HCT116 (cell line): ENCODE measurements at regions not wholly inside any gene's neighbourhood (a gene's known extent, or its start where the extent isn't known, plus 50 kb on each side); places are given as distances from the start of the nearest gene placed in this dataset.

Experiments
- ATAC-seq: fragments of 200-7000 bp; cut with Tn5 transposase; 2 replicates; pipeline ENCODE4 v1.9.1; 2020; ENCODE audit warnings: mild to moderate bottlenecking, moderate library complexity
- BruUV-seq: library from RNA; stranded (reverse); fragments of 400-500 nt; replicated peaks from 2 replicates; lab custom pipeline; 2021; lab: Mats Ljungman, UMichigan
- CTCF ChIA-PET: fragments of 300-600 bp; sonication (Branson Sonifier 250); formaldehyde crosslinking; loops from one replicate; lab custom pipeline; 2021; ENCODE audit warnings: antibody characterized with exemption; lab: Charles Lee
- POLR2A ChIA-PET: fragments of 300-600, 350-600 bp; sonication (Branson Sonifier 250); formaldehyde crosslinking; loops from one replicate; lab custom pipeline; 2021; ENCODE audit warnings: antibody characterized with exemption; lab: Charles Lee
- RAD21 ChIA-PET, 2 experiments: fragments of 300-600 bp; sonication (Branson Sonifier 250); formaldehyde crosslinking; loops; one replicate each; lab custom pipeline; 2023; ENCODE audit warnings: low total read pairs in 2 of 2; ENCODE audit not compliant: uncharacterized antibody in 2 of 2, unreplicated experiment in 2 of 2, low non-redundant PET in 1 of 2; lab: Charles Lee
- DNase-seq: peaks from one replicate; pipeline ENCODE4 v3.0.0-alpha.2; 2010; ENCODE audit warnings: low read depth, low spot score
- H2AFZ ChIP-seq: fragments of 200-600 bp; shearing (Covaris generic), sonication (generic); 2 replicates; pipeline ENCODE4 v1.6.1; 2017; ENCODE audit warnings: low read depth, mixed run types, mixed read lengths, antibody characterized with exemption, low read length; ENCODE audit not compliant: poor library complexity, severe bottlenecking
- H3K27ac ChIP-seq: 2 replicates; pipeline ENCODE4 v1.5.1; 2012; ENCODE audit warnings: low read depth, low read length
- H3K27me3 ChIP-seq: fragments of 200-600 bp; sonication (generic); 2 replicates; pipeline ENCODE4 v1.6.1; 2016; ENCODE audit warnings: mixed run types, low read length, mixed read lengths; ENCODE audit not compliant: insufficient read depth
- H3K36me3 ChIP-seq, 2 experiments: fragments of 200-500 bp in 1 of 2; fragments of 200-600 bp in 1 of 2; sonication (Bioruptor generic) in 1 of 2; sonication (generic) in 1 of 2; 2 replicates each; pipeline versions ENCODE4 v1.5.1 to v1.6.1; 2014 to 2016; ENCODE audit warnings: low read length in 2 of 2, inconsistent platforms in 1 of 2, mixed read lengths in 1 of 2, mixed run types in 1 of 2; ENCODE audit not compliant: insufficient read depth in 2 of 2, control insufficient read depth in 1 of 2
- H3K4me1 ChIP-seq, 2 experiments: fragments of 200-600 bp in 1 of 2; sonication (generic) in 1 of 2; 2 replicates each; pipeline versions ENCODE4 v1.5.1 to v1.6.1; 2012 to 2017; ENCODE audit warnings: low read length in 2 of 2, inconsistent platforms in 1 of 2, mild to moderate bottlenecking in 1 of 2, mixed read lengths in 1 of 2, mixed run types in 1 of 2, moderate library complexity in 1 of 2; ENCODE audit not compliant: insufficient read depth in 2 of 2, control insufficient read depth in 1 of 2
- H3K4me2 ChIP-seq: fragments of 200-600 bp; sonication (generic); 2 replicates; pipeline ENCODE4 v1.6.1; 2017; ENCODE audit warnings: mixed run types, low read length, mixed read lengths
- H3K4me3 ChIP-seq, 2 experiments: fragments of 200-600 bp in 1 of 2; sonication (generic) in 1 of 2; replicated peaks in 1 of 2; 2 replicates each; pipeline ENCODE4 v1.5.1; 2011 to 2016; ENCODE audit warnings: low read length in 2 of 2, control low read depth in 1 of 2, low read depth in 1 of 2, mild to moderate bottlenecking in 1 of 2, mixed read lengths in 1 of 2, mixed run types in 1 of 2
- H3K79me2 ChIP-seq: fragments of 200-600 bp; sonication (generic); 2 replicates; pipeline ENCODE4 v1.6.1; 2017; ENCODE audit warnings: mild to moderate bottlenecking, mixed run types, low read length, moderate library complexity, mixed read lengths; ENCODE audit not compliant: insufficient read depth
- H3K9ac ChIP-seq: fragments of 200-600 bp; sonication (generic); 2 replicates; pipeline ENCODE4 v1.6.1; 2016; ENCODE audit warnings: low read length, mixed read lengths
- H3K9me2 ChIP-seq: fragments of 200-600 bp; sonication (generic), shearing (Covaris generic); 2 replicates; pipeline ENCODE4 v1.6.1; 2017; ENCODE audit warnings: mixed run types, mild to moderate bottlenecking, moderate library complexity; ENCODE audit not compliant: insufficient read depth
- H3K9me3 ChIP-seq, 2 experiments: fragments of 200-500 bp in 1 of 2; fragments of 200-600 bp in 1 of 2; sonication (Bioruptor generic) in 1 of 2; sonication (generic) in 1 of 2; 2 replicates each; pipeline ENCODE4 v1.6.1; 2014 to 2017; ENCODE audit warnings: low read length in 2 of 2, mixed read lengths in 2 of 2, inconsistent platforms in 1 of 2, low read depth in 1 of 2, mild to moderate bottlenecking in 1 of 2, mixed run types in 1 of 2, moderate library complexity in 1 of 2; ENCODE audit not compliant: control insufficient read depth in 1 of 2, insufficient read depth in 1 of 2
- H4K20me1 ChIP-seq: fragments of 200-600 bp; sonication (generic), shearing (Covaris generic); 2 replicates; pipeline ENCODE4 v1.6.1; 2017; ENCODE audit warnings: mixed run types, mild to moderate bottlenecking, moderate library complexity; ENCODE audit not compliant: insufficient read depth
- CEBPB ChIP-seq: IDR thresholded peaks from 2 replicates; pipeline ENCODE4 v1.6.1; 2012; ENCODE audit warnings: low read depth
- EZH2phosphoT487 ChIP-seq: fragments of 200-600 bp; IDR thresholded peaks from 2 replicates; pipeline ENCODE4 v1.6.1; 2018; ENCODE audit warnings: antibody characterized with exemption, borderline replicate concordance
- FOSL1 ChIP-seq: IDR thresholded peaks from 2 replicates; pipeline ENCODE4 v1.6.1; 2012; ENCODE audit warnings: low read depth
- JUND ChIP-seq: IDR thresholded peaks from 2 replicates; pipeline ENCODE4 v1.6.1; 2012
- ZFX ChIP-seq: fragments of 450-650 bp; IDR thresholded peaks from 2 replicates; pipeline ENCODE4 v1.6.1; 2017
- intact Hi-C: fragments of 100-400 bp; cut with micrococcal nuclease; formaldehyde crosslinking; loops from 2 replicates; pipeline ENCODE4 v1.10.0; 2022
- TF ChIP-seq, protein P1 (sequence below): IDR thresholded peaks from 2 replicates; pipeline ENCODE4 v1.6.1; 2012
- TF ChIP-seq, protein P2 (sequence below): IDR thresholded peaks from 2 replicates; pipeline ENCODE4 v1.6.1; 2011; ENCODE audit warnings: mild to moderate bottlenecking, low read length, moderate library complexity; ENCODE audit not compliant: insufficient replicate concordance; ENCODE audit errors: extremely low read depth
- TF ChIP-seq, protein P3 (sequence below), 3 experiments: fragments of 200-600 bp in 1 of 3; sonication (generic) in 1 of 3; IDR thresholded peaks in 2 of 3; conservative IDR thresholded peaks in 1 of 3; 2 replicates each; pipeline ENCODE4 v1.5.1; 2012 to 2017; ENCODE audit warnings: low read depth in 2 of 3, low read length in 2 of 3, antibody characterized with exemption in 1 of 3, borderline replicate concordance in 1 of 3, control low read depth in 1 of 3, mild to moderate bottlenecking in 1 of 3, mixed read lengths in 1 of 3, mixed run types in 1 of 3, moderate library complexity in 1 of 3; ENCODE audit not compliant: insufficient read depth in 1 of 3

DNA sequence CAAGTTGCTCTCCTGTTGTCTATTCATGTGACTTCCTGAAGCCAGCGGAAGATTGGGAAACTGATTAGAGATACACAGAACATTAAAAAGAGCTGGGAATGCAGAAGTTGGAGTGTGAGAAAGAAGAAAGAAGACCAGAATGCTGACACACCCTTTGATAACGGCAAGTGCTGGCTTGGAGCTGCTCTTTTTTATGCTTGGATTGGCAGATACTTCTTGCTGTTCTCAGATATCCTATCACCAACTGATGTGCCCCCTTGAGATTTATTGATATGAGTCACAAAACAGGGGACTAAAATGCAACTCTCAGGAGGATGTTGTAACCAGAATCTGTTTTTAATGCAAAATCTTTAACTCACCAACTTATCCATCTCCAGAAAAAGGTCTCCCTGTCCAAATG is 56.0 kb upstream of the ASTN2 start:
- Histone ChIP-seq H3K79me2 (no peaks in the 10 kb centered on the region), H3K4me2 (no peak overlapping the region), H3K27me3 (no peaks in the 10 kb centered on the region), H3K9me2 (no peaks in the 10 kb centered on the region), H3K4me3 (no peak overlapping the region), H4K20me1 (no peaks in the 10 kb centered on the region), H3K27ac (no peak overlapping the region), H3K9me3 (no peaks in the 10 kb centered on the region; a peak in 2 of 4 replicates)
- CTCF ChIA-PET: no interaction called here
- ATAC-seq: no peak
- intact Hi-C loops: no loop called here
- DNase-seq: no peak
- no TSS peak for BruUV-seq
- TF ChIP-seq, protein P1, sequence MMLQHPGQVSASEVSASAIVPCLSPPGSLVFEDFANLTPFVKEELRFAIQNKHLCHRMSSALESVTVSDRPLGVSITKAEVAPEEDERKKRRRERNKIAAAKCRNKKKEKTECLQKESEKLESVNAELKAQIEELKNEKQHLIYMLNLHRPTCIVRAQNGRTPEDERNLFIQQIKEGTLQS: no peak
- TF ChIP-seq, all 23 proteins: peak for 0
- POLR2A ChIA-PET: no interaction called here
- Histone ChIP-seq H3K36me3 (no peaks in the 10 kb centered on the region), H3K4me1 (no peaks in the 10 kb centered on the region), H3K9ac (no peak overlapping the region), H2AFZ (no peak overlapping the region)
- RAD21 ChIA-PET: no interaction called here

DNA sequence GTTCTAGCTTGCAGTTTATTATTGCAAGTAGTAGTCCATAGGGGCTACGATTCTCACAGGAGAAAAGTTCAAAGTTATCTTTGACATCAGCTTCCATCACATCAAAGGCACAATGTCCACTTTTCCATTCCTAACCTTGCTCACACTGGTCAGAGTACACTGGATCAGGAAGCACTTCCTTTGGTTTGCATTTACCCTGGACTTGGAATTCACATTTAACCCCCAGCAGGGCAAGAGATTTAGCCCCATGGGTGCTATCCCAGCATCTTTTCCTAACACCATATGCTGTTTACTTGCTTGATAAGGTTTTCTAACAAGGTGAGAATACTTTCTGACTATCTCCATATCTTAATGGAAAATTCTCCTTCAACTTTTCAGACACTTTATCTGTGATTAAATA is 55.6 kb upstream of the ASTN2 start:
- H3K9me2 ChIP-seq: no peaks in the 10 kb centered on the region
- ChIA-PET CTCF (no interaction called here), POLR2A (no interaction called here)
- no peak overlapping the region for H3K27ac ChIP-seq
- no peak overlapping the region for H3K4me3 ChIP-seq
- H3K79me2 ChIP-seq: no peaks in the 10 kb centered on the region
- H3K9me3 ChIP-seq: no peaks in the 10 kb centered on the region; a peak in 2 of 4 replicates
- H4K20me1 ChIP-seq: no peaks in the 10 kb centered on the region
- H2AFZ ChIP-seq: no peak overlapping the region
- DNase-seq: no peak
- no peaks in the 10 kb centered on the region for H3K27me3 ChIP-seq
- intact Hi-C loops: no loop called here
- TF ChIP-seq, protein P1: no peak
- TF ChIP-seq, protein P2, sequence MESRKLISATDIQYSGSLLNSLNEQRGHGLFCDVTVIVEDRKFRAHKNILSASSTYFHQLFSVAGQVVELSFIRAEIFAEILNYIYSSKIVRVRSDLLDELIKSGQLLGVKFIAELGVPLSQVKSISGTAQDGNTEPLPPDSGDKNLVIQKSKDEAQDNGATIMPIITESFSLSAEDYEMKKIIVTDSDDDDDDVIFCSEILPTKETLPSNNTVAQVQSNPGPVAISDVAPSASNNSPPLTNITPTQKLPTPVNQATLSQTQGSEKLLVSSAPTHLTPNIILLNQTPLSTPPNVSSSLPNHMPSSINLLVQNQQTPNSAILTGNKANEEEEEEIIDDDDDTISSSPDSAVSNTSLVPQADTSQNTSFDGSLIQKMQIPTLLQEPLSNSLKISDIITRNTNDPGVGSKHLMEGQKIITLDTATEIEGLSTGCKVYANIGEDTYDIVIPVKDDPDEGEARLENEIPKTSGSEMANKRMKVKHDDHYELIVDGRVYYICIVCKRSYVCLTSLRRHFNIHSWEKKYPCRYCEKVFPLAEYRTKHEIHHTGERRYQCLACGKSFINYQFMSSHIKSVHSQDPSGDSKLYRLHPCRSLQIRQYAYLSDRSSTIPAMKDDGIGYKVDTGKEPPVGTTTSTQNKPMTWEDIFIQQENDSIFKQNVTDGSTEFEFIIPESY: no peak
- TF ChIP-seq JUND (no peak), ZFX (no peak), EZH2phosphoT487 (no peak), FOSL1 (no peak), CEBPB (no peak)
- TF ChIP-seq, protein P3, sequence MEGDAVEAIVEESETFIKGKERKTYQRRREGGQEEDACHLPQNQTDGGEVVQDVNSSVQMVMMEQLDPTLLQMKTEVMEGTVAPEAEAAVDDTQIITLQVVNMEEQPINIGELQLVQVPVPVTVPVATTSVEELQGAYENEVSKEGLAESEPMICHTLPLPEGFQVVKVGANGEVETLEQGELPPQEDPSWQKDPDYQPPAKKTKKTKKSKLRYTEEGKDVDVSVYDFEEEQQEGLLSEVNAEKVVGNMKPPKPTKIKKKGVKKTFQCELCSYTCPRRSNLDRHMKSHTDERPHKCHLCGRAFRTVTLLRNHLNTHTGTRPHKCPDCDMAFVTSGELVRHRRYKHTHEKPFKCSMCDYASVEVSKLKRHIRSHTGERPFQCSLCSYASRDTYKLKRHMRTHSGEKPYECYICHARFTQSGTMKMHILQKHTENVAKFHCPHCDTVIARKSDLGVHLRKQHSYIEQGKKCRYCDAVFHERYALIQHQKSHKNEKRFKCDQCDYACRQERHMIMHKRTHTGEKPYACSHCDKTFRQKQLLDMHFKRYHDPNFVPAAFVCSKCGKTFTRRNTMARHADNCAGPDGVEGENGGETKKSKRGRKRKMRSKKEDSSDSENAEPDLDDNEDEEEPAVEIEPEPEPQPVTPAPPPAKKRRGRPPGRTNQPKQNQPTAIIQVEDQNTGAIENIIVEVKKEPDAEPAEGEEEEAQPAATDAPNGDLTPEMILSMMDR (IDR thresholded peaks at IDR 0.05 in 2 of 3, conservative IDR thresholded peaks at IDR 0.05 in 1 of 3; ENCODE audit: borderline replicate concordance in 1 of 3, insufficient read depth in 1 of 3, low read depth in 2 of 3, low read length in 2 of 3): no peak
- TF ChIP-seq, all 23 proteins: peak for 0
- ATAC-seq: no peak
- RAD21 ChIA-PET: no interaction called here
- Histone ChIP-seq H3K4me1 (no peaks in the 10 kb centered on the region), H3K36me3 (no peaks in the 10 kb centered on the region), H3K9ac (no peak overlapping the region), H3K4me2 (no peak overlapping the region)
- BruUV-seq: no TSS peak
